ENCODE measurements at regions not wholly inside any gene's neighbourhood (a gene's known extent, or its start where the extent isn't known, plus 50 kb on each side); places are given as distances from the start of the nearest gene placed in this dataset.

- no peak for DNase-seq (ENCODE audit: low read depth)
- in situ Hi-C loops (cut with HindIII; ENCODE audit: low sequenced_read_pairs): loop anchor here (5.0 kb wide), 1 partner anchor 74 kb away; no protein-coding TSS in a partner anchor
- no peak for TF ChIP-seq CTCF (IDR thresholded peaks at IDR 0.05; ENCODE audit: low read depth, low read length, missing control alignments)
- no peak overlapping the region for H3K4me3 ChIP-seq (ENCODE audit: low read depth, low read length)
Measured at GRCh38 chr6:80468398-80468797, 361.9 kb downstream of the BCKDHB start.

- no peak for DNase-seq (ENCODE audit: low read depth)
- TF ChIP-seq CTCF (IDR thresholded peaks at IDR 0.05; ENCODE audit: low read depth, low read length, missing control alignments): no peak
Measured at GRCh38 chr6:80467408-80467807, 360.9 kb downstream of the BCKDHB start.

DNA sequence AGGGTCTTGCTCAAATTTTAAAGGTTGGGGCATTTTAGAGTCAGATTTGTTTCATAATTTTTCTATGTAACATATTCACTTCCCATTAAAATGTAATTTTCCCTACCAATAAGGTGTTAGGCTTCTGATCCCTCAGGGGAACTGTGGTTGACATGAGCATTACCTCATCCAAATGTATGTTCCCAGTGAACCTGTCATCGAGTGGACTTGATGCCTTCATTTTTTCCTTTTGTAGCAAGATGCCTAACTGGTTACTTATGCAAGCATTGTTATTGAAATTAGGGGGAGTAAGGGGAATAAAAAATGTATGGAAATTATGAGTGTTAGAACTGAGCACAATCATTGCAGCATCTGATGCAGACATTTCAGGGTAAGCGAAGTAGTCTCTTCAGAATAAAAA, 360.5 kb downstream of the BCKDHB start:
- DNase-seq (ENCODE audit: low read depth): no peak
- no peak overlapping the region for H3K4me3 ChIP-seq (ENCODE audit: low read depth, low read length)
- TF ChIP-seq CTCF (IDR thresholded peaks at IDR 0.05; ENCODE audit: low read depth, low read length, missing control alignments): no peak
- in situ Hi-C loops (cut with HindIII; ENCODE audit: low sequenced_read_pairs): loop anchor here (5.0 kb wide), 1 partner anchor 75 kb away; no protein-coding TSS in a partner anchor

More at GRCh38 chr6:80467408-80467807, 360.9 kb downstream of the BCKDHB start:
- no peak overlapping the region for H3K4me3 ChIP-seq (ENCODE audit: low read depth, low read length)
- in situ Hi-C loops (cut with HindIII; ENCODE audit: low sequenced_read_pairs): loop anchor here (5.0 kb wide), 1 partner anchor 75 kb away; no protein-coding TSS in a partner anchor

DNA sequence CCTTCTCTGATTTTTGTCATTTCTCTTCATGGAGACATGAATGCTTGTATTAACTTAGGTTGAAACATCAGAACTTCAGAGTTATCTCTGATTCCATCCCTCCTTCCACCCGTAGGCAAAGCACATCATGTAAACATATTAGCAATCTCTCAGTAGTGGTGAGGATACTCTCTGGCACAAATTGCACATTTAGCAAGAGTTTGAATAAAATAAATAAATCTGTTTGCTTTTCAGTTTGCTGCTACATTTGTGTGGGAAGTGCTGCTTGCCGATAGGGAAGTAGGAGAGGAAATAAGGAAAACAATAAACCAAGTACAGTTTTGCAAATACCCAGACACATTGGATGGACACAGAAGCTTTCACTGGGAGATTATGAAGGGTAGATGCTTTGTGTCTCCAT, 359.0 kb downstream of the BCKDHB start:
- DNase-seq (ENCODE audit: low read depth): no peak
- H3K4me3 ChIP-seq (ENCODE audit: low read depth, low read length): no peak overlapping the region
- in situ Hi-C loops (cut with HindIII; ENCODE audit: low sequenced_read_pairs): loop anchor here (5.0 kb wide), 1 partner anchor 77 kb away; no protein-coding TSS in a partner anchor
- no peak for TF ChIP-seq CTCF (IDR thresholded peaks at IDR 0.05; ENCODE audit: low read depth, low read length, missing control alignments)

GRCh38 chr6:80464901-80465300, 358.4 kb downstream of the BCKDHB start:
- in situ Hi-C loops (cut with HindIII; ENCODE audit: low sequenced_read_pairs): loop anchor here (5.0 kb wide), 1 partner anchor 77 kb away; no protein-coding TSS in a partner anchor
- TF ChIP-seq CTCF (IDR thresholded peaks at IDR 0.05; ENCODE audit: low read depth, low read length, missing control alignments): no peak
- no peak for DNase-seq (ENCODE audit: low read depth)
- H3K4me3 ChIP-seq (ENCODE audit: low read depth, low read length): no peak overlapping the region

- H3K4me3 ChIP-seq (ENCODE audit: low read depth, low read length): no peak overlapping the region
- in situ Hi-C loops (cut with HindIII; ENCODE audit: low sequenced_read_pairs): no loop called here
- TF ChIP-seq CTCF (IDR thresholded peaks at IDR 0.05; ENCODE audit: low read depth, low read length, missing control alignments): no peak
- no peak for DNase-seq (ENCODE audit: low read depth)
Measured at GRCh38 chr6:80463197-80463596, 356.7 kb downstream of the BCKDHB start.
